Sigmoid colon (tissue), 6 donors: ENCODE measurements at regions not wholly inside any gene's neighbourhood (a gene's known extent, or its start where the extent isn't known, plus 50 kb on each side); places are given as distances from the start of the nearest gene placed in this dataset.

Experiments
- DNase-seq: peaks from one replicate; pipeline ENCODE4 v3.0.0-alpha.2; 2019
- H3K27ac ChIP-seq, 4 donors: fragments of 200-600 bp; sonication (generic); one replicate each; pipeline ENCODE4 v1.5.1; 2016 to 2019; ENCODE audit warnings: mild to moderate bottlenecking in 1 of 4
- H3K27me3 ChIP-seq, 3 donors: fragments of 200-600 bp; sonication (generic); one replicate each; pipeline ENCODE4 v1.5.1; 2019; ENCODE audit warnings: mild to moderate bottlenecking in 1 of 3
- H3K36me3 ChIP-seq, 4 donors: fragments of 200-600 bp; sonication (generic); one replicate each; pipeline ENCODE4 v1.5.1; 2016 to 2019
- H3K4me1 ChIP-seq, 4 donors: fragments of 200-600 bp; sonication (generic); one replicate each; pipeline ENCODE4 v1.5.1; 2017 to 2019
- H3K4me3 ChIP-seq, 4 donors: fragments of 200-600 bp; sonication (generic); one replicate each; pipeline ENCODE4 v1.5.1; 2017 to 2019; ENCODE audit warnings: mild to moderate bottlenecking in 2 of 4, moderate library complexity in 1 of 4
- H3K9me3 ChIP-seq, 4 donors: fragments of 200-600 bp in 3 of 4; sonication (generic) in 3 of 4; one replicate each; pipeline versions ENCODE4 v1.5.1 to v1.6.1; 2013 to 2019
- EP300 ChIP-seq, 4 donors: sonication (generic); formaldehyde crosslinking; IDR thresholded peaks; one replicate each; pipeline ENCODE4 v1.6.1; 2017; ENCODE audit warnings: antibody characterized with exemption in 4 of 4
- POLR2A ChIP-seq, 2 donors: fragments of 450-650 bp; IDR thresholded peaks; one replicate each; pipeline ENCODE4 v1.6.1; 2016; ENCODE audit warnings: antibody characterized with exemption in 2 of 2, mild to moderate bottlenecking in 2 of 2, moderate library complexity in 2 of 2
- POLR2AphosphoS5 ChIP-seq, 4 donors: sonication (generic); formaldehyde crosslinking; IDR thresholded peaks; one replicate each; pipeline ENCODE4 v1.6.1; 2017; ENCODE audit warnings: antibody characterized with exemption in 4 of 4
- whole genome bisulfite sequencing, 2 donors: extraction: QIAGEN DNeasy Blood & Tissue Kit; methylation state at CpG; one replicate each; pipeline ENCODE4 v1.1.7; 2013; 5-methylcytosine and 5-hydroxymethylcytosine counted together
- intact Hi-C: fragments of 100-400 bp; cut with DNase I; formaldehyde crosslinking; loops from one replicate; pipeline ENCODE4 v1.15.1; 2023
- TF ChIP-seq, protein P1 (sequence below), 4 experiments: fragments of 450-650 bp in 3 of 4; fragments of 200-600 bp in 1 of 4; IDR thresholded peaks; one replicate each; pipeline ENCODE4 v1.5.1; 2016 to 2019; ENCODE audit warnings: antibody characterized with exemption in 4 of 4, mild to moderate bottlenecking in 3 of 4, moderate library complexity in 2 of 4
- donor health status: healthy with polysubstance abuse.
- donor health status: healthy.

DNA sequence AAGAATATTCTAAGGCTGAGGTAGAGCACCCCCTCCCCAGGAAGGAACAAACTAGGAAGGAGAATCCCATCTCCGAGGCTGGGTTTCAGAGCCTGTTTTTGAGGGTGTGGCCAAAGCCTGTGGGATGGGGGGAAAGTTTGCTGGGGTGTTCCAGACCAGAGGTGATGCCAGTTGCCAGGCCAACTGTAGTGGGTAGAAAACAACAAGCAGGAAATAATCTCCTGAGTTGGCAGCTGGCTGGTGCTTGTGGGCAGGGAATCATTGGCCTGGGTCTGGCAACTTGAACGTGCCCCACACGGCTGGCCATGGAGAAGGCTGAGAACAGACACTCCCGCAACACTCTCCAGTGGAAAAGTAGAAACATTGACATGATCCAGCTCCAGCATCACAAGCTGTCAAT lies 385.6 kb downstream of the ETS1 start:
- H3K36me3 ChIP-seq = no peaks in the 10 kb centered on the region
- no peaks in the 10 kb centered on the region for H3K9me3 ChIP-seq
- no peak overlapping the region for H3K4me3 ChIP-seq
- no peak for TF ChIP-seq POLR2A (IDR thresholded peaks at IDR 0.05)
- no peak for TF ChIP-seq POLR2AphosphoS5 (IDR thresholded peaks at IDR 0.05)
- TF ChIP-seq, protein P1, sequence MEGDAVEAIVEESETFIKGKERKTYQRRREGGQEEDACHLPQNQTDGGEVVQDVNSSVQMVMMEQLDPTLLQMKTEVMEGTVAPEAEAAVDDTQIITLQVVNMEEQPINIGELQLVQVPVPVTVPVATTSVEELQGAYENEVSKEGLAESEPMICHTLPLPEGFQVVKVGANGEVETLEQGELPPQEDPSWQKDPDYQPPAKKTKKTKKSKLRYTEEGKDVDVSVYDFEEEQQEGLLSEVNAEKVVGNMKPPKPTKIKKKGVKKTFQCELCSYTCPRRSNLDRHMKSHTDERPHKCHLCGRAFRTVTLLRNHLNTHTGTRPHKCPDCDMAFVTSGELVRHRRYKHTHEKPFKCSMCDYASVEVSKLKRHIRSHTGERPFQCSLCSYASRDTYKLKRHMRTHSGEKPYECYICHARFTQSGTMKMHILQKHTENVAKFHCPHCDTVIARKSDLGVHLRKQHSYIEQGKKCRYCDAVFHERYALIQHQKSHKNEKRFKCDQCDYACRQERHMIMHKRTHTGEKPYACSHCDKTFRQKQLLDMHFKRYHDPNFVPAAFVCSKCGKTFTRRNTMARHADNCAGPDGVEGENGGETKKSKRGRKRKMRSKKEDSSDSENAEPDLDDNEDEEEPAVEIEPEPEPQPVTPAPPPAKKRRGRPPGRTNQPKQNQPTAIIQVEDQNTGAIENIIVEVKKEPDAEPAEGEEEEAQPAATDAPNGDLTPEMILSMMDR (IDR thresholded peaks at IDR 0.05) = no peak
- no peak for TF ChIP-seq EP300 (IDR thresholded peaks at IDR 0.05)
- intact Hi-C loops = no loop called here
- no peaks in the 10 kb centered on the region for H3K4me1 ChIP-seq
- no peak overlapping the region for H3K27ac ChIP-seq
- H3K27me3 ChIP-seq = no peaks in the 10 kb centered on the region
- DNase-seq = no peak
- WGBS, 2 donors = 40 to 67% methylated on average over 4 of the region's 4 CpGs

DNA sequence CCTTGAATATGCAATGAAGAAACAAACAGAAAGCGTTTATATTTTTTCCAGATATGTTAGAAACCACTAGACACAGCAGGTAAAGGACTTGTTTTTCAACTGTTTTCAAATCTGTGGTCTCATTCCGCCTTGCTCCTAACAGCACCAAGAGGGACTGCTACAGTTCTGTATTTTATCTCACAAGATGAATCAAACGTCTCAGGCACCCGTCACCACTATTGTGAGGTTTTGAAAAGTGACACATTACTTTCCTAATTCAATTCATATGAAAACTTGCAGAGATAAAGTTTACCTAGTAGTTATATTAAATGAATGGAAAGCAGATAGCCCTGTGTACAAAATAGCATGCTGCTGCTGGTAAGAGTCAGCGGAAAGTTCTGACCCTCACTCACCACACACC lies 386.3 kb downstream of the ETS1 start:
- intact Hi-C loops = no loop called here
- H3K36me3 ChIP-seq = no peaks in the 10 kb centered on the region
- H3K27ac ChIP-seq = no peak overlapping the region
- TF ChIP-seq EP300 (IDR thresholded peaks at IDR 0.05) (no peak), POLR2A (IDR thresholded peaks at IDR 0.05) (no peak), POLR2AphosphoS5 (IDR thresholded peaks at IDR 0.05) (no peak)
- TF ChIP-seq, protein P1 (IDR thresholded peaks at IDR 0.05) = no peak
- DNase-seq = no peak
- 88 to 89% methylated on average over 5 of the region's 5 CpGs for WGBS, 2 donors
- no peaks in the 10 kb centered on the region for H3K4me1 ChIP-seq
- no peak overlapping the region for H3K4me3 ChIP-seq
- H3K9me3 ChIP-seq = no peaks in the 10 kb centered on the region
- H3K27me3 ChIP-seq = no peaks in the 10 kb centered on the region

DNA sequence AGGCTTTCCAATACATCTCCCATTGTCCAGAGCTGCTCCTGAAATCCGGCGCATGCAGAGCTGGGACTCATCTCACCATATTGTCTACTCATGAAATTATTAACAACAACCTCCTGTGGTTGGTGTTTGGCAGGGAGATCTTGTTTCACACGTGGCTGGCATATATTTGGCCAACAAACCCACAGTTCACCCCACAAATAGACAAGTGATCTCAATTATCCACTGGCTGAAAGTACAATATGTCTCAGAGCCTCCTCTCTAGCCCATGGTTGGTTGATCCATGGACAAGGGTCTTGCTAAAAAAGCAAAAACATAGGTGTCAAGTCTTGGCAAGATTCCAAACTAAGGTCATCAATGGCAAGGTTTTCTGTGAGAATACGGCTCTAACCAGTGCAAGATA lies 386.9 kb downstream of the ETS1 start:
- WGBS, 2 donors = 73 to 89% methylated on average over 4 of the region's 4 CpGs
- no peaks in the 10 kb centered on the region for H3K27me3 ChIP-seq
- intact Hi-C loops = no loop called here
- H3K4me3 ChIP-seq = no peak overlapping the region
- H3K27ac ChIP-seq = no peak overlapping the region
- H3K9me3 ChIP-seq = no peaks in the 10 kb centered on the region
- TF ChIP-seq EP300 (IDR thresholded peaks at IDR 0.05) (no peak), POLR2AphosphoS5 (IDR thresholded peaks at IDR 0.05) (no peak), POLR2A (IDR thresholded peaks at IDR 0.05) (no peak)
- TF ChIP-seq, protein P1 (IDR thresholded peaks at IDR 0.05) = no peak
- no peaks in the 10 kb centered on the region for H3K36me3 ChIP-seq
- DNase-seq = no peak
- no peaks in the 10 kb centered on the region for H3K4me1 ChIP-seq

DNA sequence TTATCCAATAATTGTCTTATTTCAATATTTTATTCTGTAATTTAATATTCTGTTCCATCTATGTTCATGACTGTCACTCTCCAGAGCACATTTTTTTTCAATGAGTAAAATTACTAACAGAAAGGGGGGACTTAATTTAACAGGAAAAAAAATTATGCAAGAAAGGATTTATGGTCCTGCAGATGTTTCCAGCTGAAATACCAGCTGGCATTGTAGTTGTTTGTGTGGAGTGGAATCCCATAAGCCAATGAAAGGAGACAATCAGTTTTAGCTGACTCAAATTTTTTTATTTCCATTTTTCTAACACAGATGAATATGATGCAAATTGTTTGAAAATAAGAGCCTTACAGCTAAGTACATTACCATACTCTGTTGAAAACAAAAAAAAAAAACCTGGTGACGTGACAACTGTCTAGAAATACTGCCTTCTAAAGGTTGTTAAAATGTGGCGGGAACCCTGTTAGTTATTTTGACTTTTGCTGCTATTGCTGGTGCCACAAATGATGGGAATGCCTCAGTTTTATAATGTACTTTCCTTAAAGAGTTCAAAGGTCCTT lies 389.1 kb downstream of the ETS1 start:
- intact Hi-C loops = no loop called here
- 17 to 64% methylated on average over 2 of the region's 2 CpGs for WGBS, 2 donors
- no peak for TF ChIP-seq EP300 (IDR thresholded peaks at IDR 0.05)
- no peak for TF ChIP-seq POLR2A (IDR thresholded peaks at IDR 0.05)

DNA sequence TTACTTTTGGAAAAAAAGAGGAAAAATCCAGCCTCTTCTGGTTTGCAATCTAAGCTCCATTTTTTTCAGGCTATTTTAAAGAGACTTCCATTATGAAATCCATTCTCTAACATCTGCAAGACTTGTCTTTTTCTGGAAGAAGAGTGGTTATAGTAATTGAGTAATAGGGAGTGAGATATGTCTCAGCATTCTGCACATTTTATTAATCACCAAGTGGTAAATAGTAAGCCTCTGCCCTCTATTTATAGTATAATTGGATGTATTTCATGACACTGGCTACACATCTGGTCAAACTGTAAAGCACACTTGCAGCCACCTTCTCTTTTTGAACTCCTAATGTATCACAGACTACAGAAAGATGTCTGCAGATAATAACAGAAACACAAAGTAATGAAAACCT lies 391.1 kb downstream of the ETS1 start:
- DNase-seq = no peak
- no peak for TF ChIP-seq POLR2A (IDR thresholded peaks at IDR 0.05)
- TF ChIP-seq, protein P1 (IDR thresholded peaks at IDR 0.05) = no peak
- TF ChIP-seq POLR2AphosphoS5 (IDR thresholded peaks at IDR 0.05) = no peak
- no peak for TF ChIP-seq EP300 (IDR thresholded peaks at IDR 0.05)
- Histone ChIP-seq H3K27me3 (no peaks in the 10 kb centered on the region), H3K4me1 (no peaks in the 10 kb centered on the region), H3K36me3 (no peaks in the 10 kb centered on the region), H3K9me3 (no peaks in the 10 kb centered on the region), H3K27ac (no peak overlapping the region), H3K4me3 (no peak overlapping the region)
- intact Hi-C loops = no loop called here

More for the DNA sequence above, 389.1 kb downstream of the ETS1 start:
- Histone ChIP-seq H3K27me3 (no peaks in the 10 kb centered on the region), H3K4me1 (no peaks in the 10 kb centered on the region), H3K27ac (no peak overlapping the region), H3K9me3 (no peaks in the 10 kb centered on the region), H3K36me3 (no peaks in the 10 kb centered on the region), H3K4me3 (no peak overlapping the region)
- no peak for DNase-seq
